ENCODE measurements at regions not wholly inside any gene's neighbourhood (a gene's known extent, or its start where the extent isn't known, plus 50 kb on each side); places are given as distances from the start of the nearest gene placed in this dataset.

DNA sequence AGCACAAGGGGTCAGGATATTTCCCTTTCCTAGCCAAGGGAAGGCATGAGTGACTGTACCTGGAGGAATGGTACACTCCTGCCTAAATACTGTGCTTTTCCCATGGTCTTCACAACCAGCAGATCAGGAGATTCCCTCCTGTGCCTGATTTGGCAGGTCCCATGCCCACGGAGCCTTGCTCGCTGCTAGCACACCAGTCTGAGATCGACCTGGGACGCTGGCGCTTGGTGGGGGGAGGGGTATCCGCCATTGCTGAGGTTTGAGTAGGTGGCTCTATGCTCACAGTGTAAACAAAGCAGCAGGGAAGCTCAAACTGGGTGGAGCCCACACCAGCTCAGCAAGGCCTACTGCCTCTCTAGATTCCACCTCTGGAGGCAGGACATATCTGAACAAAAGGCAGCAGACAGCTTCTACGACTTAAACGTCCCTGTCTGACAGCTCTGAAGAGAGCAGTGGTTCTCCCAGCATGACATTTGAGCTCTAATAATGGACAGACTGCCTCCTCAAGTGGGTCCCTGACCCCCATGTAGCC, 486.0 kb upstream of the CHRM3 start:
- ChIA-PET CTCF (no interaction called here), POLR2A (no interaction called here)
- no peak overlapping the region for H3K4me3 Mint-ChIP-seq
- H3K4me1 Mint-ChIP-seq, result peaks cover 0 to 3% (median 0%) of the 10 kb centered on the region in 7 donors
- H3K36me3 ChIP-seq (ENCODE audit: control insufficient read depth in 2 of 3, insufficient read depth in 3 of 3, low read length in 3 of 3), result no peaks in the 10 kb centered on the region
- no peaks in the 10 kb centered on the region for H3K36me3 Mint-ChIP-seq
- no peaks in the 10 kb centered on the region for H3K4me1 ChIP-seq (ENCODE audit: control insufficient read depth in 2 of 2, insufficient read depth in 2 of 2, low read length in 2 of 2)
- H3K27ac Mint-ChIP-seq, result no peak overlapping the region
- H3K27ac ChIP-seq (ENCODE audit: low read depth, low read length), result no peak overlapping the region
- no peaks in the 10 kb centered on the region for H3K27me3 ChIP-seq (ENCODE audit: control insufficient read depth in 2 of 2, insufficient read depth in 2 of 2, low read length in 2 of 2)
- no peaks in the 10 kb centered on the region for H3K27me3 Mint-ChIP-seq
- no peak overlapping the region for H3K4me3 ChIP-seq (ENCODE audit: low read length)
- intact Hi-C loops (cut with micrococcal nuclease), result no loop called here
- no peaks in the 10 kb centered on the region for H3K9me3 ChIP-seq (ENCODE audit: control insufficient read depth in 2 of 3, low read length in 3 of 3)
- ATAC-seq, result no peak
- peaks cover 4 to 32% (median 19%) of the 10 kb centered on the region in 11 donors for H3K9me3 Mint-ChIP-seq
- no peak for DNase-seq

DNA sequence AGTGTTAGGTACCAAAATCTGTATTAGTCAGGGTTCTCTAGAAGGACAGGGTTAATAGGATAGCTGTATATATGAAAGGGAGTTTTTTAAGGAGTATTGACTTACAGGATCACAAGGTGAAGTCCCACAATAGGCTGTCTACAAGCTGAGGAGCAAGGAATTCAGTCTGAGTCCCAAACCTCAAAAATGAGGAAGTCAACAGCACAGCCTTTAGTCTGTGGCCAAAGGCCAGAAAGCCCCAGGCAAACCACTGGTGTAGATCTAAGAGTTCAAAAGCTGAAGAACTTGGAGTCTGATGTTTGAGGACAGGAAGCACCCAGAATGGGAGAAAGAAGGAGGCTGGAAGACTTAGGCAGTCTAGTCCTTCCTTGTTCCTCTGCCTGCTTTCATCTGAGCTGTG, 487.5 kb upstream of the CHRM3 start:
- Mint-ChIP-seq H3K9me3 (peaks cover 4 to 32% (median 16%) of the 10 kb centered on the region in 11 donors), H3K36me3 (no peaks in the 10 kb centered on the region), H3K27ac (no peak overlapping the region), H3K4me3 (no peak overlapping the region), H3K4me1 (peaks cover 0 to 3% (median 0%) of the 10 kb centered on the region in 7 donors), H3K27me3 (no peaks in the 10 kb centered on the region)
- Histone ChIP-seq H3K4me3 (ENCODE audit: low read length) (no peak overlapping the region), H3K9me3 (ENCODE audit: control insufficient read depth in 2 of 3, low read length in 3 of 3) (no peaks in the 10 kb centered on the region), H3K4me1 (ENCODE audit: control insufficient read depth in 2 of 2, insufficient read depth in 2 of 2, low read length in 2 of 2) (no peaks in the 10 kb centered on the region), H3K36me3 (ENCODE audit: control insufficient read depth in 2 of 3, insufficient read depth in 3 of 3, low read length in 3 of 3) (no peaks in the 10 kb centered on the region), H3K27ac (ENCODE audit: low read depth, low read length) (no peak overlapping the region), H3K27me3 (ENCODE audit: control insufficient read depth in 2 of 2, insufficient read depth in 2 of 2, low read length in 2 of 2) (no peaks in the 10 kb centered on the region)
- no peak for ATAC-seq
- no peak for DNase-seq
- intact Hi-C loops (cut with micrococcal nuclease), result no loop called here
- CTCF ChIA-PET, result no interaction called here
- POLR2A ChIA-PET, result no interaction called here

- intact Hi-C loops (cut with micrococcal nuclease), result no loop called here
- Histone ChIP-seq H3K36me3 (ENCODE audit: control insufficient read depth in 2 of 3, insufficient read depth in 3 of 3, low read length in 3 of 3) (no peaks in the 10 kb centered on the region), H3K9me3 (ENCODE audit: control insufficient read depth in 2 of 3, low read length in 3 of 3) (no peaks in the 10 kb centered on the region), H3K4me1 (ENCODE audit: control insufficient read depth in 2 of 2, insufficient read depth in 2 of 2, low read length in 2 of 2) (no peaks in the 10 kb centered on the region), H3K4me3 (ENCODE audit: low read length) (no peak overlapping the region), H3K27me3 (ENCODE audit: control insufficient read depth in 2 of 2, insufficient read depth in 2 of 2, low read length in 2 of 2) (no peaks in the 10 kb centered on the region), H3K27ac (ENCODE audit: low read depth, low read length) (no peak overlapping the region)
- Mint-ChIP-seq H3K36me3 (no peaks in the 10 kb centered on the region), H3K4me3 (no peak overlapping the region), H3K9me3 (peaks cover 1 to 16% (median 6%) of the 10 kb centered on the region in 11 donors), H3K27ac (no peak overlapping the region), H3K4me1 (peaks cover 0 to 3% (median 0%) of the 10 kb centered on the region in 7 donors), H3K27me3 (no peaks in the 10 kb centered on the region)
- ATAC-seq (no peak), DNase-seq (no peak)
- CTCF ChIA-PET, result no interaction called here
- POLR2A ChIA-PET, result no interaction called here
Observed at GRCh38 chr1:238895911-238896310, 490.5 kb upstream of the CHRM3 start.

- Histone ChIP-seq H3K4me1 (ENCODE audit: control insufficient read depth in 2 of 2, insufficient read depth in 2 of 2, low read length in 2 of 2) (no peaks in the 10 kb centered on the region), H3K27me3 (ENCODE audit: control insufficient read depth in 2 of 2, insufficient read depth in 2 of 2, low read length in 2 of 2) (no peaks in the 10 kb centered on the region), H3K9me3 (ENCODE audit: control insufficient read depth in 2 of 3, low read length in 3 of 3) (no peaks in the 10 kb centered on the region), H3K36me3 (ENCODE audit: control insufficient read depth in 2 of 3, insufficient read depth in 3 of 3, low read length in 3 of 3) (no peaks in the 10 kb centered on the region), H3K4me3 (ENCODE audit: low read length) (no peak overlapping the region), H3K27ac (ENCODE audit: low read depth, low read length) (no peak overlapping the region)
- CTCF ChIA-PET, result no interaction called here
- Mint-ChIP-seq H3K4me3 (no peak overlapping the region), H3K4me1 (peaks cover 0 to 3% (median 0%) of the 10 kb centered on the region in 7 donors), H3K27ac (no peak overlapping the region), H3K9me3 (peaks cover 0 to 13% (median 3%) of the 10 kb centered on the region in 11 donors), H3K36me3 (no peaks in the 10 kb centered on the region), H3K27me3 (no peaks in the 10 kb centered on the region)
- ATAC-seq (no peak), DNase-seq (no peak)
- intact Hi-C loops (cut with micrococcal nuclease), result no loop called here
- POLR2A ChIA-PET, result no interaction called here
Observed at GRCh38 chr1:238892612-238893011, 493.8 kb upstream of the CHRM3 start.

DNA sequence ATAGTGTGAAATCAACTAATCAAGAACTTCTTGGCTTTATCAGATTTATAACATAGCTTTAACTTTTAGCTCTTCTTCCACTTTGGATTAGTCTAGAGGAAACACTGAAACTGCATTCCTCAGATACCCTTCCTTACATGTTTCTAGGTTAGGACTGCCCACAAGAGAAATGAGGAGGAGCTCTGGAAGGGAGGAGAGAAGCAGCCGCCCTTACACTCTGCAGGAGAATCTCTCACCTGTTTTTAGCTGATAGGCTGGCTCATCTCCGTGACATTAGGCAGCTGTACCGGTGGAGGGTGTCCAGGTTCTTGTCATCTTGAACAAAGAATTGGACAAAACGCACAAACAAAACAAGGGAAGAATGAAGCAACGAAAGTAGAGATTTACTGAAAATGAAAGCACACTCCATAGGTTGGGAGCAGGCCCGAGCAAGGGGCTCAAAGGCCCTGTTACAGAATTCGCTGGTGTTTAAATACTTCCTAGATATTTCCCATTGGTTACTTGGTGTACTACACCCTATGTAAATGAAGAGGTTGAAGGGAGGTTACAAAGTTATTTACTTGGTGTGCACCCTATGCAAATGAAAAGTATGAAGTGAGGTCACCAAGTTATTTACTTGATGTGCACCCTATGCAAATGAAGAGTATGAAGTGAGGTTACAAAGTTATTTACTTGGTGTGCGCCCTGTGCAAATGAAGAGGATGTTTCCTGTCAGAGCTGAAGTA, 524.9 kb upstream of the CHRM3 start:
- no peak for ATAC-seq
- H3K4me1 Mint-ChIP-seq, result no peaks in the 10 kb centered on the region
- DNase-seq, result no peak
- H3K36me3 Mint-ChIP-seq, result no peaks in the 10 kb centered on the region
- no peak overlapping the region for H3K27ac Mint-ChIP-seq
- Histone ChIP-seq H3K36me3 (ENCODE audit: control insufficient read depth in 2 of 3, insufficient read depth in 3 of 3, low read length in 3 of 3) (no peaks in the 10 kb centered on the region), H3K9me3 (ENCODE audit: control insufficient read depth in 2 of 3, low read length in 3 of 3) (no peaks in the 10 kb centered on the region), H3K4me1 (ENCODE audit: control insufficient read depth in 2 of 2, insufficient read depth in 2 of 2, low read length in 2 of 2) (no peaks in the 10 kb centered on the region), H3K27ac (ENCODE audit: low read depth, low read length) (no peak overlapping the region), H3K27me3 (ENCODE audit: control insufficient read depth in 2 of 2, insufficient read depth in 2 of 2, low read length in 2 of 2) (no peaks in the 10 kb centered on the region), H3K4me3 (ENCODE audit: low read length) (no peak overlapping the region)
- intact Hi-C loops (cut with micrococcal nuclease), result no loop called here
- H3K27me3 Mint-ChIP-seq, result no peaks in the 10 kb centered on the region
- H3K4me3 Mint-ChIP-seq, result no peak overlapping the region
- ChIA-PET POLR2A (no interaction called here), CTCF (interaction anchor here (0.6 kb wide), 1 partner anchor 10 kb away, joined by 4 read pairs; no protein-coding TSS in a partner anchor)
- H3K9me3 Mint-ChIP-seq, result peaks cover 0 to 15% (median 3%) of the 10 kb centered on the region in 11 donors

- Histone ChIP-seq H3K36me3 (ENCODE audit: control insufficient read depth in 2 of 3, insufficient read depth in 3 of 3, low read length in 3 of 3) (no peaks in the 10 kb centered on the region), H3K4me1 (ENCODE audit: control insufficient read depth in 2 of 2, insufficient read depth in 2 of 2, low read length in 2 of 2) (no peaks in the 10 kb centered on the region), H3K4me3 (ENCODE audit: low read length) (no peak overlapping the region), H3K9me3 (ENCODE audit: control insufficient read depth in 2 of 3, low read length in 3 of 3) (peaks cover 0 to 3% (median 0%) of the 10 kb centered on the region in 3 experiments), H3K27me3 (ENCODE audit: control insufficient read depth in 2 of 2, insufficient read depth in 2 of 2, low read length in 2 of 2) (no peaks in the 10 kb centered on the region), H3K27ac (ENCODE audit: low read depth, low read length) (no peak overlapping the region)
- H3K9me3 Mint-ChIP-seq, result peaks cover 6 to 36% (median 11%) of the 10 kb centered on the region in 11 donors
- no peaks in the 10 kb centered on the region for H3K36me3 Mint-ChIP-seq
- DNase-seq (no peak), ATAC-seq (no peak)
- H3K27ac Mint-ChIP-seq, result no peak overlapping the region
- intact Hi-C loops (cut with micrococcal nuclease), result no loop called here
- ChIA-PET POLR2A (no interaction called here), CTCF (no interaction called here)
- no peak overlapping the region for H3K4me3 Mint-ChIP-seq
- no peaks in the 10 kb centered on the region for H3K27me3 Mint-ChIP-seq
- no peaks in the 10 kb centered on the region for H3K4me1 Mint-ChIP-seq
Observed at GRCh38 chr1:238833919-238834318, 552.4 kb upstream of the CHRM3 start.

DNA sequence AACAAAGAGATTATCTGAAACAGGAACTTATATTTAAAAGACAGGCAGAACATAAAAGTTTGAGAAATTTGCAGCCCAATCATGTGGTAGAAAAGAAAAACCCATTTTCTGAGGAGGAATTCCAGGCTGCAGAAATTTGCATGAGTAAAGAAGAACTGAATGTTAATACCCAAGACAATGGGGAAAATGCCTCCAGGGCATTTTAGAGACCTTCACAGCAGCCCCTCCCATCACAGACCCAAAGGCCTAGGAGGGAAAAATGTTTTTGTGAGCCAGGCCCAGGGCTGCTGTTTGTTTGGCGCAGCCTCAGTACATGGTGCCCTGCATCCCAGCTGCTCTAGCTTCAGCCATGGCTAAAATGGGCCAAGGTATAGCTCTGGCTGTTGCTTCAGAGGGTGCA, 554.3 kb upstream of the CHRM3 start:
- CTCF ChIA-PET, result no interaction called here
- H3K27me3 Mint-ChIP-seq, result no peaks in the 10 kb centered on the region
- Histone ChIP-seq H3K27ac (ENCODE audit: low read depth, low read length) (no peak overlapping the region), H3K27me3 (ENCODE audit: control insufficient read depth in 2 of 2, insufficient read depth in 2 of 2, low read length in 2 of 2) (no peaks in the 10 kb centered on the region), H3K4me1 (ENCODE audit: control insufficient read depth in 2 of 2, insufficient read depth in 2 of 2, low read length in 2 of 2) (no peaks in the 10 kb centered on the region), H3K36me3 (ENCODE audit: control insufficient read depth in 2 of 3, insufficient read depth in 3 of 3, low read length in 3 of 3) (no peaks in the 10 kb centered on the region), H3K9me3 (ENCODE audit: control insufficient read depth in 2 of 3, low read length in 3 of 3) (peaks cover 0 to 3% (median 0%) of the 10 kb centered on the region in 3 experiments), H3K4me3 (ENCODE audit: low read length) (no peak overlapping the region)
- H3K4me1 Mint-ChIP-seq, result no peaks in the 10 kb centered on the region
- peaks cover 4 to 32% (median 12%) of the 10 kb centered on the region in 11 donors for H3K9me3 Mint-ChIP-seq
- no peaks in the 10 kb centered on the region for H3K36me3 Mint-ChIP-seq
- intact Hi-C loops (cut with micrococcal nuclease), result no loop called here
- H3K4me3 Mint-ChIP-seq, result no peak overlapping the region
- no peak for DNase-seq
- no peak for ATAC-seq
- no peak overlapping the region for H3K27ac Mint-ChIP-seq
- POLR2A ChIA-PET, result no interaction called here
